B cell (primary cell): ENCODE measurements at regions not wholly inside any gene's neighbourhood (a gene's known extent, or its start where the extent isn't known, plus 50 kb on each side); places are given as distances from the start of the nearest gene placed in this dataset.

ENCODE experiments used
- ATAC-seq: fragments of 200-7000 bp; cut with Tn5 transposase; one replicate; pipeline ENCODE4 v1.10.0; 2021; ENCODE audit warnings: low read depth, mild to moderate bottlenecking, moderate number of reproducible peaks, moderate library complexity
- CTCF ChIA-PET: fragments of 350-600 bp; sonication (Branson Sonifier 250); formaldehyde crosslinking; loops from one replicate; lab custom pipeline; 2021; ENCODE audit warnings: antibody characterized with exemption, inconsistent platforms; lab: Charles Lee
- POLR2A ChIA-PET: fragments of 350-600 bp; sonication (Branson Sonifier 250); formaldehyde crosslinking; loops from one replicate; lab custom pipeline; 2021; ENCODE audit warnings: antibody characterized with exemption; lab: Charles Lee
- DNase-seq: peaks from one replicate; pipeline ENCODE4 v3.0.0; 2013
- H2AFZ ChIP-seq: 2 replicates; pipeline ENCODE4 v1.6.1; 2012; ENCODE audit warnings: mild to moderate bottlenecking, low read depth, low read length; ENCODE audit not compliant: insufficient read depth, poor library complexity, severe bottlenecking
- H3K27ac ChIP-seq, 2 donors: 1 replicate in 1 of 2; 2 replicates in 1 of 2; pipeline ENCODE4 v1.5.1; 2012 to 2013; ENCODE audit warnings: low read length in 2 of 2, mild to moderate bottlenecking in 2 of 2, moderate library complexity in 1 of 2
- H3K27me3 ChIP-seq, 4 experiments: fragments of 200-600 bp in 1 of 4; sonication (generic) in 1 of 4; replicated peaks in 1 of 4; 1 replicate in 2 of 4; 2 replicates in 2 of 4; pipeline versions ENCODE4 v1.6.1 to v1.7.0; 2013 to 2016; ENCODE audit warnings: low read length in 3 of 4, mild to moderate bottlenecking in 2 of 4, mixed read lengths in 1 of 4, moderate library complexity in 1 of 4; ENCODE audit not compliant: insufficient read depth in 4 of 4, control insufficient read depth in 3 of 4; ENCODE audit errors: control extremely low read depth in 1 of 4
- H3K36me3 ChIP-seq, 2 experiments: replicated peaks in 1 of 2; 1 replicate in 1 of 2; 2 replicates in 1 of 2; pipeline versions ENCODE4 v1.6.1 to v1.7.1; 2013; ENCODE audit warnings: low read length in 1 of 2; ENCODE audit not compliant: insufficient read depth in 2 of 2, control insufficient read depth in 1 of 2; ENCODE audit errors: control extremely low read depth in 1 of 2, extremely low read depth in 1 of 2
- H3K4me1 ChIP-seq, 2 donors: fragments of 200-600 bp in 1 of 2; sonication (generic) in 1 of 2; 1 replicate in 1 of 2; 2 replicates in 1 of 2; pipeline versions ENCODE4 v1.5.1 to v1.6.1; 2013 to 2017; ENCODE audit warnings: low read length in 2 of 2; ENCODE audit not compliant: control insufficient read depth in 2 of 2, insufficient read depth in 2 of 2
- H3K4me2 ChIP-seq: replicated peaks from 2 replicates; pipeline ENCODE3; 2012; ENCODE audit warnings: mild to moderate bottlenecking, low read depth, low read length; ENCODE audit not compliant: poor library complexity, severe bottlenecking
- H3K4me3 ChIP-seq, 5 experiments: fragments of 200-600 bp in 1 of 5; sonication (generic) in 1 of 5; 1 replicate in 3 of 5; 2 replicates in 2 of 5; pipeline versions ENCODE4 v1.5.1 to v1.7.0; 2011 to 2016; ENCODE audit warnings: low read length in 4 of 5, mild to moderate bottlenecking in 4 of 5, low read depth in 2 of 5, control low read depth in 1 of 5, moderate library complexity in 1 of 5; ENCODE audit not compliant: insufficient read depth in 1 of 5; ENCODE audit errors: control extremely low read depth in 1 of 5, extremely low read depth in 1 of 5
- H3K79me2 ChIP-seq: fragments of 200-600 bp; sonication (generic); one replicate; pipeline ENCODE4 v1.6.0; 2016; ENCODE audit warnings: low read length; ENCODE audit not compliant: control insufficient read depth, insufficient read depth
- H3K9ac ChIP-seq: fragments of 200-600 bp; sonication (generic); 2 replicates; pipeline ENCODE4 v1.6.1; 2017; ENCODE audit warnings: mild to moderate bottlenecking, low read length, moderate library complexity
- H3K9me3 ChIP-seq, 3 donors: one replicate each; pipeline versions ENCODE4 v1.6.1 to v1.7.1; 2013; ENCODE audit warnings: low read length in 2 of 3; ENCODE audit not compliant: control insufficient read depth in 2 of 3, insufficient read depth in 1 of 3; ENCODE audit errors: control extremely low read depth in 1 of 3
- H4K20me1 ChIP-seq: 2 replicates; pipeline ENCODE4 v1.6.0; 2012; ENCODE audit warnings: mild to moderate bottlenecking, low read length; ENCODE audit not compliant: insufficient read depth, control insufficient read depth, poor library complexity, severe bottlenecking
- H3K27ac Mint-ChIP-seq: one replicate; pipeline ENCODE4 v1.8.0; 2021; ENCODE audit warnings: mixed read lengths
- H3K27me3 Mint-ChIP-seq: one replicate; pipeline ENCODE4 v1.8.0; 2021; ENCODE audit warnings: mixed read lengths
- H3K4me1 Mint-ChIP-seq: one replicate; pipeline ENCODE4 v1.8.0; 2021; ENCODE audit warnings: mixed read lengths
- H3K4me3 Mint-ChIP-seq: one replicate; pipeline ENCODE4 v1.8.0; 2021; ENCODE audit warnings: mixed read lengths
- H3K9me3 Mint-ChIP-seq: one replicate; pipeline ENCODE4 v1.8.0; 2022; ENCODE audit warnings: mixed read lengths; ENCODE audit not compliant: insufficient read depth
- CTCF ChIP-seq: fragments of 200-600 bp; IDR thresholded peaks from one replicate; pipeline ENCODE4 v1.8.0; 2022; ENCODE audit warnings: antibody characterized with exemption, mild to moderate bottlenecking
- EZH2 ChIP-seq: IDR thresholded peaks from 2 replicates; pipeline ENCODE4 v1.6.1; 2012; ENCODE audit warnings: borderline replicate concordance, low read depth, mild to moderate bottlenecking, moderate library complexity, low read length; ENCODE audit not compliant: insufficient read depth, poor library complexity, severe bottlenecking
- WGBS: methylation state at CpG from one replicate; pipeline ENCODE4 v1.1.5; 2013; ENCODE audit warnings: missing lambda C conversion rate; ENCODE audit not compliant: insufficient coverage; 5-methylcytosine and 5-hydroxymethylcytosine counted together
- intact Hi-C: fragments of 100-400 bp; cut with micrococcal nuclease; formaldehyde crosslinking; loops from one replicate; pipeline ENCODE4 v1.10.0; 2022

- Histone ChIP-seq H3K9ac (no peak overlapping the region), H3K9me3 (no peaks in the 10 kb centered on the region), H3K4me2 (no peak overlapping the region), H3K4me1 (no peaks in the 10 kb centered on the region), H3K79me2 (no peaks in the 10 kb centered on the region), H3K36me3 (no peaks in the 10 kb centered on the region), H2AFZ (no peak overlapping the region), H3K27ac (no peak overlapping the region), H3K27me3 (no peaks in the 10 kb centered on the region), H3K4me3 (no peak overlapping the region), H4K20me1 (no peaks in the 10 kb centered on the region)
- H3K27ac Mint-ChIP-seq: no peak overlapping the region
- ChIA-PET POLR2A (no interaction called here), CTCF (no interaction called here)
- H3K4me1 Mint-ChIP-seq: no peaks in the 10 kb centered on the region
- WGBS: 71% methylated on average over 1 of the region's 1 CpG
- TF ChIP-seq CTCF: no peak
- TF ChIP-seq EZH2: no peak
- peaks cover 2% of the 10 kb centered on the region for H3K9me3 Mint-ChIP-seq
- H3K4me3 Mint-ChIP-seq: no peak overlapping the region
- ATAC-seq (no peak), DNase-seq (no peak)
- H3K27me3 Mint-ChIP-seq: no peaks in the 10 kb centered on the region
- intact Hi-C loops: no loop called here
Measured at GRCh38 chr6:50539447-50539846, 173.9 kb upstream of the TFAP2D start.

- no peaks in the 10 kb centered on the region for H3K79me2 ChIP-seq
- Mint-ChIP-seq H3K4me3 (no peak overlapping the region), H3K9me3 (peaks cover 2% of the 10 kb centered on the region), H3K4me1 (no peaks in the 10 kb centered on the region), H3K27ac (no peak overlapping the region), H3K27me3 (no peaks in the 10 kb centered on the region)
- H4K20me1 ChIP-seq: no peaks in the 10 kb centered on the region
- no peaks in the 10 kb centered on the region for H3K4me1 ChIP-seq
- no peak overlapping the region for H3K4me3 ChIP-seq
- H3K9me3 ChIP-seq: no peaks in the 10 kb centered on the region
- WGBS: 88% methylated on average over 2 of the region's 2 CpGs
- intact Hi-C loops: no loop called here
- H3K36me3 ChIP-seq: no peaks in the 10 kb centered on the region
- no peak overlapping the region for H3K4me2 ChIP-seq
- TF ChIP-seq CTCF (no peak), EZH2 (no peak)
- H3K27me3 ChIP-seq: no peaks in the 10 kb centered on the region
- H3K27ac ChIP-seq: no peak overlapping the region
- DNase-seq: no peak
- POLR2A ChIA-PET: no interaction called here
- no peak overlapping the region for H3K9ac ChIP-seq
- no peak overlapping the region for H2AFZ ChIP-seq
- no peak for ATAC-seq
- CTCF ChIA-PET: no interaction called here
Measured at GRCh38 chr6:50541941-50542340, 171.4 kb upstream of the TFAP2D start.
